ENCODE measurements at regions not wholly inside any gene's neighbourhood (a gene's known extent, or its start where the extent isn't known, plus 50 kb on each side); places are given as distances from the start of the nearest gene placed in this dataset.
"Not testable (repeated sequence)": the region's sequence is repeated elsewhere in the genome, so short reads cannot be mapped to it uniquely, and the experiment has no call there.

GRCh38 chr4:129852434-129852833 is 756.5 kb downstream of the C4orf33 start:
- Histone ChIP-seq H3K36me3 (no peaks in the 10 kb centered on the region), H3K4me3 (no peak overlapping the region), H3K27me3 (no peaks in the 10 kb centered on the region), H3K27ac (no peak overlapping the region), H3K9me3 (no peaks in the 10 kb centered on the region), H3K4me1 (no peaks in the 10 kb centered on the region)
- TF ChIP-seq CTCF (IDR thresholded peaks at IDR 0.05): no peak
- no peak for DNase-seq
- intact Hi-C loops (cut with DNase I; ENCODE audit: low total_unique reads): no loop called here

- H3K4me3 ChIP-seq; H3K36me3 ChIP-seq; H3K27ac ChIP-seq; H3K4me1 ChIP-seq; H3K27me3 ChIP-seq; intact Hi-C loops (cut with DNase I; ENCODE audit: low total_unique reads); H3K9me3 ChIP-seq; DNase-seq: not testable (repeated sequence)
Measured at GRCh38 chr4:129853685-129854467, 757.9 kb downstream of the C4orf33 start.

GRCh38 chr4:129862461-129862860 is 766.5 kb downstream of the C4orf33 start:
- Histone ChIP-seq H3K27me3 (no peaks in the 10 kb centered on the region), H3K9me3 (no peaks in the 10 kb centered on the region), H3K4me1 (no peaks in the 10 kb centered on the region), H3K27ac (no peak overlapping the region), H3K36me3 (no peaks in the 10 kb centered on the region), H3K4me3 (no peak overlapping the region)
- TF ChIP-seq CTCF (IDR thresholded peaks at IDR 0.05): no peak
- intact Hi-C loops (cut with DNase I; ENCODE audit: low total_unique reads): no loop called here
- no peak for DNase-seq

GRCh38 chr4:129863206-129863605 is 767.3 kb downstream of the C4orf33 start:
- no peaks in the 10 kb centered on the region for H3K9me3 ChIP-seq
- H3K36me3 ChIP-seq: no peaks in the 10 kb centered on the region
- H3K27me3 ChIP-seq: no peaks in the 10 kb centered on the region
- no peak overlapping the region for H3K27ac ChIP-seq
- no peak overlapping the region for H3K4me3 ChIP-seq
- no peak for DNase-seq
- no peaks in the 10 kb centered on the region for H3K4me1 ChIP-seq
- intact Hi-C loops (cut with DNase I; ENCODE audit: low total_unique reads): no loop called here
- TF ChIP-seq CTCF (IDR thresholded peaks at IDR 0.05): no peak

GRCh38 chr4:129883996-129884395 is 788.0 kb downstream of the C4orf33 start:
- DNase-seq: no peak
- H3K27ac ChIP-seq: no peak overlapping the region
- no peak overlapping the region for H3K4me3 ChIP-seq
- H3K9me3 ChIP-seq: no peaks in the 10 kb centered on the region
- no peaks in the 10 kb centered on the region for H3K4me1 ChIP-seq
- no peaks in the 10 kb centered on the region for H3K27me3 ChIP-seq
- no peaks in the 10 kb centered on the region for H3K36me3 ChIP-seq
- no peak for TF ChIP-seq CTCF (IDR thresholded peaks at IDR 0.05)
- intact Hi-C loops (cut with DNase I; ENCODE audit: low total_unique reads): no loop called here

- no peak for TF ChIP-seq CTCF (IDR thresholded peaks at IDR 0.05)
- no peak for DNase-seq
- no peak overlapping the region for H3K27ac ChIP-seq
- no peaks in the 10 kb centered on the region for H3K9me3 ChIP-seq
- H3K4me1 ChIP-seq: no peaks in the 10 kb centered on the region
- no peak overlapping the region for H3K4me3 ChIP-seq
- no peaks in the 10 kb centered on the region for H3K27me3 ChIP-seq
- no peaks in the 10 kb centered on the region for H3K36me3 ChIP-seq
- intact Hi-C loops (cut with DNase I; ENCODE audit: low total_unique reads): no loop called here
Measured at GRCh38 chr4:129897111-129897510, 801.2 kb downstream of the C4orf33 start.
